Activated T-cell treated with anti-CD3 and anti-CD28 coated beads for 4 hours (primary cell): ENCODE measurements at regions not wholly inside any gene's neighbourhood (a gene's known extent, or its start where the extent isn't known, plus 50 kb on each side); places are given as distances from the start of the nearest gene placed in this dataset.
"Not testable (repeated sequence)": the region's sequence is repeated elsewhere in the genome, so short reads cannot be mapped to it uniquely, and the experiment has no call there.

ENCODE experiments used
- DNase-seq: peaks from one replicate; pipeline ENCODE4 v3.0.0-alpha.2; 2020

- no peak for DNase-seq
Measured at GRCh38 chr2:13651684-13652131, 935.0 kb downstream of the TRIB2 start.

- no peak for DNase-seq
Measured at GRCh38 chr2:13652531-13653313, 936.0 kb downstream of the TRIB2 start.

GRCh38 chr2:13654416-13654815 lies 937.7 kb downstream of the TRIB2 start:
- DNase-seq: no peak

GRCh38 chr2:13660231-13660630 lies 943.5 kb downstream of the TRIB2 start:
- no peak for DNase-seq

GRCh38 chr2:13662055-13662454 lies 945.3 kb downstream of the TRIB2 start:
- no peak for DNase-seq

- DNase-seq: no peak
Measured at GRCh38 chr2:13666582-13667414, 950.1 kb downstream of the TRIB2 start.

GRCh38 chr2:13667415-13667757 lies 950.6 kb downstream of the TRIB2 start:
- DNase-seq: no peak

GRCh38 chr2:13669607-13670006 lies 952.9 kb downstream of the TRIB2 start:
- DNase-seq: no peak

- not testable (repeated sequence) for DNase-seq
Measured at GRCh38 chr2:13673821-13674220, 957.1 kb downstream of the TRIB2 start.

- DNase-seq: no peak
Measured at GRCh38 chr2:13676269-13676668, 956.2 kb upstream of the LRATD1 start.

GRCh38 chr2:13681936-13682335 lies 950.6 kb upstream of the LRATD1 start:
- no peak for DNase-seq

- DNase-seq: no peak
Measured at GRCh38 chr2:13682540-13683272, 949.8 kb upstream of the LRATD1 start.

GRCh38 chr2:13686262-13686661 lies 946.3 kb upstream of the LRATD1 start:
- no peak for DNase-seq

- DNase-seq: no peak
Measured at GRCh38 chr2:13694673-13695072, 937.8 kb upstream of the LRATD1 start.

- no peak for DNase-seq
Measured at GRCh38 chr2:13696601-13697000, 935.9 kb upstream of the LRATD1 start.

GRCh38 chr2:13698847-13699246 lies 933.7 kb upstream of the LRATD1 start:
- DNase-seq: no peak

- not testable (repeated sequence) for DNase-seq
Measured at GRCh38 chr2:13699939-13700338, 932.6 kb upstream of the LRATD1 start.

GRCh38 chr2:13711154-13711553 lies 921.4 kb upstream of the LRATD1 start:
- no peak for DNase-seq

- DNase-seq: no peak
Measured at GRCh38 chr2:13714466-13714865, 918.1 kb upstream of the LRATD1 start.

GRCh38 chr2:13725945-13726344 lies 906.6 kb upstream of the LRATD1 start:
- no peak for DNase-seq

GRCh38 chr2:13745330-13745729 lies 887.2 kb upstream of the LRATD1 start:
- DNase-seq: no peak

GRCh38 chr2:13751955-13752354 lies 880.6 kb upstream of the LRATD1 start:
- DNase-seq: no peak

- no peak for DNase-seq
Measured at GRCh38 chr2:13758412-13758811, 874.1 kb upstream of the LRATD1 start.

GRCh38 chr2:13768274-13768673 lies 864.2 kb upstream of the LRATD1 start:
- DNase-seq: no peak
